H9 (cell line): ENCODE measurements at regions not wholly inside any gene's neighbourhood (a gene's known extent, or its start where the extent isn't known, plus 50 kb on each side); places are given as distances from the start of the nearest gene placed in this dataset.

ENCODE experiments used
- DNase-seq: peaks from one replicate; pipeline ENCODE4 v3.0.0-alpha.2; 2017
- H2AFZ ChIP-seq: one replicate; pipeline ENCODE4 v1.6.1; 2013; ENCODE audit warnings: mild to moderate bottlenecking, low read length, control low read depth, moderate library complexity
- H2AK5ac ChIP-seq: 2 replicates; pipeline ENCODE4 v1.6.1; 2013; ENCODE audit warnings: low read length, control low read depth, mixed read lengths; ENCODE audit not compliant: insufficient read length
- H2BK120ac ChIP-seq: one replicate; pipeline ENCODE4 v1.6.1; 2013; ENCODE audit warnings: low read depth, mild to moderate bottlenecking, low read length, control low read depth, inconsistent platforms; ENCODE audit not compliant: poor library complexity, severe bottlenecking
- H2BK12ac ChIP-seq: 2 replicates; pipeline ENCODE4 v1.6.1; 2013; ENCODE audit warnings: low read length, control low read depth, mixed read lengths, low read depth; ENCODE audit not compliant: insufficient read length
- H2BK15ac ChIP-seq: 2 replicates; pipeline ENCODE4 v1.6.1; 2013; ENCODE audit warnings: low read depth, low read length, control low read depth
- H2BK20ac ChIP-seq: one replicate; pipeline ENCODE4 v1.6.1; 2013; ENCODE audit warnings: low read depth, mild to moderate bottlenecking, low read length, control low read depth, inconsistent platforms; ENCODE audit not compliant: poor library complexity, severe bottlenecking
- H2BK5ac ChIP-seq: 2 replicates; pipeline ENCODE4 v1.6.1; 2013; ENCODE audit warnings: low read length, control low read depth, mixed read lengths; ENCODE audit not compliant: insufficient read length
- H3K14ac ChIP-seq: 2 replicates; pipeline ENCODE4 v1.6.1; 2013; ENCODE audit warnings: low read length, control low read depth; ENCODE audit not compliant: insufficient read depth
- H3K18ac ChIP-seq: 2 replicates; pipeline ENCODE4 v1.6.1; 2013; ENCODE audit warnings: low read depth, mild to moderate bottlenecking, mixed read lengths, low read length, control low read depth; ENCODE audit not compliant: insufficient read length
- H3K23ac ChIP-seq: 2 replicates; pipeline ENCODE4 v1.6.1; 2013; ENCODE audit warnings: low read length, control low read depth, mixed read lengths, low read depth; ENCODE audit not compliant: insufficient read length
- H3K23me2 ChIP-seq: 2 replicates; pipeline ENCODE4 v1.6.1; 2013; ENCODE audit warnings: low read depth, mild to moderate bottlenecking, mixed read lengths, low read length, control low read depth; ENCODE audit not compliant: insufficient read length, poor library complexity, severe bottlenecking
- H3K27ac ChIP-seq: 2 replicates; pipeline ENCODE4 v1.5.1; 2013; ENCODE audit warnings: low read length, control low read depth, mixed read lengths, low read depth; ENCODE audit not compliant: insufficient read length
- H3K27me3 ChIP-seq: 2 replicates; pipeline ENCODE4 v1.6.1; 2013; ENCODE audit warnings: low read length, control low read depth, inconsistent platforms; ENCODE audit not compliant: insufficient read depth
- H3K4ac ChIP-seq: 2 replicates; pipeline ENCODE4 v1.6.1; 2013; ENCODE audit warnings: low read depth, mild to moderate bottlenecking, control low read depth, inconsistent platforms, low read length, moderate library complexity
- H3K4me1 ChIP-seq: 2 replicates; pipeline ENCODE4 v1.6.1; 2013; ENCODE audit warnings: low read length, control low read depth, inconsistent platforms; ENCODE audit not compliant: insufficient read depth
- H3K4me2 ChIP-seq: 2 replicates; pipeline ENCODE4 v1.6.1; 2013; ENCODE audit warnings: low read length, control low read depth, mixed read lengths; ENCODE audit not compliant: insufficient read length, insufficient read depth
- H3K56ac ChIP-seq: 2 replicates; pipeline ENCODE4 v1.6.1; 2013; ENCODE audit warnings: low read depth, mild to moderate bottlenecking, mixed read lengths, low read length, control low read depth; ENCODE audit not compliant: insufficient read length
- H3K79me1 ChIP-seq: 2 replicates; pipeline ENCODE4 v1.6.1; 2013; ENCODE audit warnings: low read depth, mild to moderate bottlenecking, moderate library complexity, low read length, control low read depth, inconsistent platforms; ENCODE audit not compliant: insufficient read depth, poor library complexity, severe bottlenecking
- H3K79me2 ChIP-seq: 2 replicates; pipeline ENCODE4 v1.6.1; 2013; ENCODE audit warnings: low read length, control low read depth, inconsistent platforms; ENCODE audit not compliant: insufficient read depth
- H3K9ac ChIP-seq: 2 replicates; pipeline ENCODE4 v1.6.1; 2013; ENCODE audit warnings: low read length, control low read depth, mixed read lengths; ENCODE audit not compliant: insufficient read length; ENCODE audit errors: extremely low read depth
- H3K9me3 ChIP-seq: one replicate; pipeline ENCODE4 v1.6.1; 2013; ENCODE audit warnings: low read depth, low read length, inconsistent platforms; ENCODE audit not compliant: control insufficient read depth
- H3T11ph ChIP-seq: one replicate; pipeline ENCODE4 v1.6.1; 2013; ENCODE audit warnings: mild to moderate bottlenecking, low read length, control low read depth, inconsistent platforms
- H4K20me1 ChIP-seq: one replicate; pipeline ENCODE4 v1.6.1; 2013; ENCODE audit not compliant: control insufficient read depth, insufficient read length, insufficient read depth
- H4K5ac ChIP-seq: 2 replicates; pipeline ENCODE4 v1.6.1; 2013; ENCODE audit warnings: low read depth, mild to moderate bottlenecking, mixed read lengths, low read length, control low read depth; ENCODE audit not compliant: insufficient read length
- H4K8ac ChIP-seq: replicated peaks from 2 replicates; pipeline ENCODE4 v1.6.1; 2013; ENCODE audit warnings: low read length, control low read depth, mixed read lengths, low read depth; ENCODE audit not compliant: insufficient read length
- H4K91ac ChIP-seq: 2 replicates; pipeline ENCODE4 v1.6.1; 2013; ENCODE audit warnings: low read depth, mild to moderate bottlenecking, moderate library complexity, mixed read lengths, low read length, control low read depth; ENCODE audit not compliant: insufficient read length
- H3K27ac Mint-ChIP-seq, 3 experiments: 2 replicates in 2 of 3; 3 replicates in 1 of 3; pipeline ENCODE4 v1.8.0; 2020 to 2021; ENCODE audit warnings: mixed read lengths in 3 of 3, mild to moderate bottlenecking in 1 of 3, moderate library complexity in 1 of 3
- H3K27me3 Mint-ChIP-seq: 2 replicates; pipeline ENCODE4 v1.8.0; 2021; ENCODE audit warnings: low read depth, mild to moderate bottlenecking, moderate library complexity, mixed read lengths
- H3K36me3 Mint-ChIP-seq, 3 experiments: 2 replicates in 2 of 3; 3 replicates in 1 of 3; pipeline ENCODE4 v1.8.0; 2020 to 2021; ENCODE audit warnings: low read depth in 3 of 3, mixed read lengths in 3 of 3; ENCODE audit not compliant: insufficient read depth in 1 of 3
- H3K4me1 Mint-ChIP-seq, 2 experiments: 2 replicates each; pipeline ENCODE4 v1.8.0; 2020; ENCODE audit warnings: mixed read lengths in 2 of 2
- H3K4me3 Mint-ChIP-seq, 2 experiments: 2 replicates in 1 of 2; 3 replicates in 1 of 2; pipeline ENCODE4 v1.8.0; 2020 to 2021; ENCODE audit warnings: mild to moderate bottlenecking in 2 of 2, mixed read lengths in 2 of 2, moderate library complexity in 1 of 2
- H3K9me3 Mint-ChIP-seq, 2 experiments: 2 replicates in 1 of 2; 3 replicates in 1 of 2; pipeline ENCODE4 v1.8.0; 2020; ENCODE audit warnings: mild to moderate bottlenecking in 2 of 2, mixed read lengths in 2 of 2, moderate library complexity in 1 of 2
- WGBS: extraction: QIAGEN DNeasy Blood & Tissue Kit; methylation state at CpG from one replicate; pipeline ENCODE4 v1.1.7; 2013; ENCODE audit warnings: missing lambda C conversion rate, low lambda C conversion rate, mixed read lengths; ENCODE audit not compliant: insufficient read length; ENCODE audit errors: extremely low coverage; 5-methylcytosine and 5-hydroxymethylcytosine counted together
- TF ChIP-seq, protein P1 (sequence below): fragments of 200-600 bp; sonication (generic); conservative IDR thresholded peaks from 3 replicates; pipeline ENCODE4 v1.8.0; 2021; ENCODE audit warnings: antibody characterized with exemption, mild to moderate bottlenecking

DNA sequence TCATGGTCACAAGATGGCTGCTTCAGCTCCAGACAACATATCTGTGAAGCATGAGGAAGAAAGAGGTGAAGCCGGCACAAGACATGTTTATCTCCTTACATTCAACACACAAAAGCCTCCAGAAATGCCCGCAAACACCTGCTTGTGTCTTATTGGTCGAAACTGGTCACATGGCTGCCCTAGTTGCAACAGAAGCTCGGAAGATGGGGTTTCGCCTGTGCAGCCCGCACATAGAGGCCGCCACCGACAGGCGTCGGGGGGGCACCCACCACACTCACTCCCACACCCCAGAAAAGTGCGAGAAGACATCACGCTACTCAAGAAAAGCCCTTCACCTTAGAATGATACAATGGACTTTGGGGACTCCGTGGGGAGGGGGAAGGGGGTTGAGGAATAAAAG is 63.0 kb upstream of the MGMT start:
- no CpG with 5 or more reads among the region's 13 CpGs for WGBS
- H3K27me3 ChIP-seq, result no peaks in the 10 kb centered on the region

More for the DNA sequence above, 63.0 kb upstream of the MGMT start:
- Mint-ChIP-seq H3K4me3 (no peak overlapping the region), H3K27me3 (no peaks in the 10 kb centered on the region), H3K4me1 (peaks cover 0 to 2% of the 10 kb centered on the region in 2 experiments; a peak in 1 of 4 replicates), H3K27ac (no peak overlapping the region), H3K36me3 (no peaks in the 10 kb centered on the region), H3K9me3 (no peaks in the 10 kb centered on the region; a peak in 1 of 5 replicates)
- no peaks in the 10 kb centered on the region for H3K23me2 ChIP-seq
- H4K20me1 ChIP-seq, result no peaks in the 10 kb centered on the region
- no peak overlapping the region for H3T11ph ChIP-seq
- no peak overlapping the region for H3K14ac ChIP-seq
- H4K8ac ChIP-seq, result no peak overlapping the region
- H2BK12ac ChIP-seq, result no peak overlapping the region
- TF ChIP-seq, protein P1, sequence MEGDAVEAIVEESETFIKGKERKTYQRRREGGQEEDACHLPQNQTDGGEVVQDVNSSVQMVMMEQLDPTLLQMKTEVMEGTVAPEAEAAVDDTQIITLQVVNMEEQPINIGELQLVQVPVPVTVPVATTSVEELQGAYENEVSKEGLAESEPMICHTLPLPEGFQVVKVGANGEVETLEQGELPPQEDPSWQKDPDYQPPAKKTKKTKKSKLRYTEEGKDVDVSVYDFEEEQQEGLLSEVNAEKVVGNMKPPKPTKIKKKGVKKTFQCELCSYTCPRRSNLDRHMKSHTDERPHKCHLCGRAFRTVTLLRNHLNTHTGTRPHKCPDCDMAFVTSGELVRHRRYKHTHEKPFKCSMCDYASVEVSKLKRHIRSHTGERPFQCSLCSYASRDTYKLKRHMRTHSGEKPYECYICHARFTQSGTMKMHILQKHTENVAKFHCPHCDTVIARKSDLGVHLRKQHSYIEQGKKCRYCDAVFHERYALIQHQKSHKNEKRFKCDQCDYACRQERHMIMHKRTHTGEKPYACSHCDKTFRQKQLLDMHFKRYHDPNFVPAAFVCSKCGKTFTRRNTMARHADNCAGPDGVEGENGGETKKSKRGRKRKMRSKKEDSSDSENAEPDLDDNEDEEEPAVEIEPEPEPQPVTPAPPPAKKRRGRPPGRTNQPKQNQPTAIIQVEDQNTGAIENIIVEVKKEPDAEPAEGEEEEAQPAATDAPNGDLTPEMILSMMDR, result no peak
- no peak for DNase-seq
- H2AK5ac ChIP-seq, result no peak overlapping the region
- H3K4me1 ChIP-seq, result no peaks in the 10 kb centered on the region
- H2AFZ ChIP-seq, result no peak overlapping the region
- H2BK5ac ChIP-seq, result no peak overlapping the region
- no peak overlapping the region for H3K27ac ChIP-seq
- no peaks in the 10 kb centered on the region for H3K79me1 ChIP-seq
- H2BK15ac ChIP-seq, result no peak overlapping the region
- H3K4ac ChIP-seq, result no peak overlapping the region
- no peak overlapping the region for H3K56ac ChIP-seq
- H3K18ac ChIP-seq, result no peak overlapping the region
- no peak overlapping the region for H3K9ac ChIP-seq
- no peak overlapping the region for H2BK120ac ChIP-seq
- H3K79me2 ChIP-seq, result no peaks in the 10 kb centered on the region
- H2BK20ac ChIP-seq, result no peak overlapping the region
- H4K5ac ChIP-seq, result no peak overlapping the region
- H3K23ac ChIP-seq, result no peak overlapping the region
- H4K91ac ChIP-seq, result no peak overlapping the region
- no peak overlapping the region for H3K4me2 ChIP-seq
- H3K9me3 ChIP-seq, result no peaks in the 10 kb centered on the region
